IMR-90 (cell line): ENCODE measurements at regions not wholly inside any gene's neighbourhood (a gene's known extent, or its start where the extent isn't known, plus 50 kb on each side); places are given as distances from the start of the nearest gene placed in this dataset.

Experiments used
- ATAC-seq: fragments of 200-7000 bp; cut with Tn5 transposase; 2 replicates; pipeline ENCODE4 v1.9.1; 2020; ENCODE audit warnings: low read depth, mild to moderate bottlenecking, moderate library complexity
- BruUV-seq: library from RNA; stranded (reverse); fragments of 400-500 nt; replicated peaks from 2 replicates; lab custom pipeline; 2021; lab: Mats Ljungman, UMichigan
- CTCF ChIA-PET: fragments of 300-600 bp; formaldehyde crosslinking; extraction: SDS; loops from one replicate; lab custom pipeline; 2021; ENCODE audit warnings: antibody characterized with exemption; lab: Yijun Ruan, JAX
- POLR2A ChIA-PET: fragments of 300-600 bp; sonication (Branson Sonifier 250); formaldehyde crosslinking; loops from one replicate; lab custom pipeline; 2022; ENCODE audit warnings: antibody characterized with exemption; ENCODE audit not compliant: unreplicated experiment; lab: Charles Lee
- DNase-seq: peaks from one replicate; pipeline ENCODE4 v3.0.0; 2013
- H2AFZ ChIP-seq: replicated peaks from 2 replicates; pipeline ENCODE3; 2013; ENCODE audit warnings: low read length, mild to moderate bottlenecking; ENCODE audit not compliant: poor library complexity
- H2AK5ac ChIP-seq: 2 replicates; pipeline ENCODE4 v1.6.1; 2013; ENCODE audit warnings: low read depth, low read length, inconsistent platforms
- H2AK9ac ChIP-seq: replicated peaks from 2 replicates; pipeline ENCODE3; 2013; ENCODE audit warnings: mild to moderate bottlenecking, low read depth, low read length, moderate library complexity; ENCODE audit not compliant: poor library complexity
- H2BK120ac ChIP-seq: 2 replicates; pipeline ENCODE4 v1.6.1; 2013; ENCODE audit warnings: low read depth, low read length, inconsistent platforms
- H2BK15ac ChIP-seq: 3 replicates; pipeline ENCODE4 v1.6.1; 2013; ENCODE audit warnings: low read depth, low read length, inconsistent platforms
- H2BK20ac ChIP-seq: 2 replicates; pipeline ENCODE4 v1.6.1; 2013; ENCODE audit warnings: low read depth, mild to moderate bottlenecking, inconsistent platforms, low read length, moderate library complexity
- H2BK5ac ChIP-seq: 2 replicates; pipeline ENCODE4 v1.6.1; 2013; ENCODE audit warnings: mild to moderate bottlenecking, low read depth, low read length, inconsistent platforms; ENCODE audit not compliant: poor library complexity, severe bottlenecking
- H3K14ac ChIP-seq: replicated peaks from 2 replicates; pipeline ENCODE4 v1.6.1; 2013; ENCODE audit warnings: low read depth, low read length, inconsistent platforms
- H3K18ac ChIP-seq: 2 replicates; pipeline ENCODE4 v1.6.1; 2013; ENCODE audit warnings: low read depth, low read length, control low read depth
- H3K23ac ChIP-seq: 2 replicates; pipeline ENCODE4 v1.6.1; 2013; ENCODE audit warnings: low read depth, low read length, inconsistent platforms
- H3K27ac ChIP-seq: 2 replicates; pipeline ENCODE4 v1.5.1; 2013; ENCODE audit warnings: mild to moderate bottlenecking, control low read depth, low read length; ENCODE audit not compliant: insufficient read depth
- H3K27me3 ChIP-seq: 2 replicates; pipeline ENCODE4 v1.6.1; 2013; ENCODE audit warnings: low read length; ENCODE audit not compliant: control insufficient read depth, insufficient read depth
- H3K36me3 ChIP-seq: 2 replicates; pipeline ENCODE4 v1.6.1; 2013; ENCODE audit warnings: low read length, mixed read lengths; ENCODE audit not compliant: control insufficient read depth, insufficient read depth
- H3K4ac ChIP-seq: 2 replicates; pipeline ENCODE4 v1.6.1; 2013; ENCODE audit warnings: low read depth, low read length, inconsistent platforms
- H3K4me1 ChIP-seq: 2 replicates; pipeline ENCODE4 v1.6.1; 2013; ENCODE audit warnings: low read length, mixed read lengths; ENCODE audit not compliant: control insufficient read depth, insufficient read depth
- H3K4me2 ChIP-seq: 2 replicates; pipeline ENCODE4 v1.6.1; 2013; ENCODE audit warnings: low read depth, mild to moderate bottlenecking, control low read depth, low read length, moderate library complexity
- H3K4me3 ChIP-seq: 2 replicates; pipeline ENCODE4 v1.5.1; 2013; ENCODE audit warnings: low read depth, mild to moderate bottlenecking, control low read depth, low read length, moderate library complexity; ENCODE audit not compliant: insufficient read depth
- H3K56ac ChIP-seq: 2 replicates; pipeline ENCODE4 v1.6.1; 2013; ENCODE audit warnings: low read length, inconsistent platforms; ENCODE audit not compliant: insufficient read depth; ENCODE audit errors: extremely low read depth
- H3K79me1 ChIP-seq, 2 experiments: 2 replicates each; pipeline ENCODE4 v1.6.1; 2013; ENCODE audit warnings: low read length in 2 of 2, inconsistent platforms in 1 of 2, low read depth in 1 of 2
- H3K9ac ChIP-seq: 2 replicates; pipeline ENCODE4 v1.6.1; 2013; ENCODE audit warnings: low read depth, low read length, control low read depth
- H3K9me1 ChIP-seq: 2 replicates; pipeline ENCODE4 v1.6.1; 2013; ENCODE audit warnings: low read length, inconsistent platforms; ENCODE audit not compliant: insufficient read depth
- H3K9me3 ChIP-seq: 2 replicates; pipeline ENCODE4 v1.6.1; 2013; ENCODE audit warnings: low read length; ENCODE audit not compliant: control insufficient read depth, insufficient read depth
- H4K20me1 ChIP-seq: 2 replicates; pipeline ENCODE4 v1.6.1; 2013; ENCODE audit warnings: low read length, inconsistent platforms; ENCODE audit not compliant: insufficient read depth
- H4K5ac ChIP-seq: 2 replicates; pipeline ENCODE4 v1.6.1; 2013; ENCODE audit warnings: mild to moderate bottlenecking, low read depth, low read length, control low read depth
- H4K8ac ChIP-seq, 2 experiments: 2 replicates each; pipeline ENCODE4 v1.6.1; 2013; ENCODE audit warnings: low read depth in 2 of 2, low read length in 2 of 2, control low read depth in 1 of 2, inconsistent platforms in 1 of 2
- H4K91ac ChIP-seq: 2 replicates; pipeline ENCODE4 v1.6.1; 2013; ENCODE audit warnings: low read depth, low read length, inconsistent platforms; ENCODE audit not compliant: insufficient read depth
- CEBPB ChIP-seq: IDR thresholded peaks from 2 replicates; pipeline ENCODE4 v1.6.1; 2012; ENCODE audit warnings: low read depth, low read length, improper control_type of control experiment
- WGBS, 2 experiments: methylation state at CpG; one replicate each; pipeline versions ENCODE4 v1.1.5 to v1.1.7; 2013; ENCODE audit warnings: missing lambda C conversion rate in 2 of 2; ENCODE audit not compliant: insufficient read length in 1 of 2; ENCODE audit errors: extremely low coverage in 2 of 2; 5-methylcytosine and 5-hydroxymethylcytosine counted together
- dilution Hi-C: fragments of 300-500 bp; cut with HindIII; formaldehyde crosslinking; loops from one replicate; pipeline ENCODE4 v1.14.3; 2018; ENCODE audit warnings: low sequenced_read_pairs; ENCODE audit not compliant: unreplicated experiment
- in situ Hi-C: fragments of 300-500 bp; cut with MboI; formaldehyde crosslinking; loops from 3 replicates; pipeline ENCODE4 v1.14.3; 2019; ENCODE audit warnings: low sequenced_read_pairs, inconsistent platforms, mixed read lengths
- intact Hi-C: fragments of 100-400 bp; cut with micrococcal nuclease; formaldehyde crosslinking; loops from 2 replicates; pipeline ENCODE4 v1.10.0; 2022
- TF ChIP-seq, protein P1 (sequence below): fragments of 150-350 bp; IDR thresholded peaks from 2 replicates; pipeline ENCODE4 v1.6.1; 2016; ENCODE audit warnings: low read depth, mild to moderate bottlenecking, low read length, moderate library complexity, borderline replicate concordance
- TF ChIP-seq, protein P2 (sequence below): conservative IDR thresholded peaks from 2 replicates; pipeline ENCODE4 v1.5.1; 2012; ENCODE audit warnings: mild to moderate bottlenecking, low read depth, low read length, improper control_type of control experiment

- Histone ChIP-seq H3K9me3 (no peaks in the 10 kb centered on the region), H3K9ac (no peak overlapping the region), H4K91ac (no peak overlapping the region), H3K4me1 (no peaks in the 10 kb centered on the region), H3K27ac (no peak overlapping the region), H2BK15ac (no peak overlapping the region), H4K20me1 (0 out of 2 replicates have a peak, but pooled peaks cover 3% of the 10 kb centered on the region), H2AFZ (no peak overlapping the region), H3K14ac (no peak overlapping the region), H2AK9ac (no peak overlapping the region), H3K56ac (no peak overlapping the region), H2BK20ac (no peak overlapping the region), H3K9me1 (no peaks in the 10 kb centered on the region), H2BK5ac (no peak overlapping the region), H3K79me1 (no peaks in the 10 kb centered on the region), H3K4ac (no peak overlapping the region), H4K5ac (no peak overlapping the region), H3K4me2 (no peak overlapping the region), H3K36me3 (no peaks in the 10 kb centered on the region), H3K27me3 (peaks cover 25% of the 10 kb centered on the region), H3K4me3 (no peak overlapping the region), H3K23ac (no peak overlapping the region), H4K8ac (no peak overlapping the region), H2BK120ac (no peak overlapping the region), H2AK5ac (no peak overlapping the region), H3K18ac (no peak overlapping the region)
- TF ChIP-seq, protein P1, sequence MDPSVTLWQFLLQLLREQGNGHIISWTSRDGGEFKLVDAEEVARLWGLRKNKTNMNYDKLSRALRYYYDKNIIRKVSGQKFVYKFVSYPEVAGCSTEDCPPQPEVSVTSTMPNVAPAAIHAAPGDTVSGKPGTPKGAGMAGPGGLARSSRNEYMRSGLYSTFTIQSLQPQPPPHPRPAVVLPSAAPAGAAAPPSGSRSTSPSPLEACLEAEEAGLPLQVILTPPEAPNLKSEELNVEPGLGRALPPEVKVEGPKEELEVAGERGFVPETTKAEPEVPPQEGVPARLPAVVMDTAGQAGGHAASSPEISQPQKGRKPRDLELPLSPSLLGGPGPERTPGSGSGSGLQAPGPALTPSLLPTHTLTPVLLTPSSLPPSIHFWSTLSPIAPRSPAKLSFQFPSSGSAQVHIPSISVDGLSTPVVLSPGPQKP: no peak
- TF ChIP-seq, protein P2, sequence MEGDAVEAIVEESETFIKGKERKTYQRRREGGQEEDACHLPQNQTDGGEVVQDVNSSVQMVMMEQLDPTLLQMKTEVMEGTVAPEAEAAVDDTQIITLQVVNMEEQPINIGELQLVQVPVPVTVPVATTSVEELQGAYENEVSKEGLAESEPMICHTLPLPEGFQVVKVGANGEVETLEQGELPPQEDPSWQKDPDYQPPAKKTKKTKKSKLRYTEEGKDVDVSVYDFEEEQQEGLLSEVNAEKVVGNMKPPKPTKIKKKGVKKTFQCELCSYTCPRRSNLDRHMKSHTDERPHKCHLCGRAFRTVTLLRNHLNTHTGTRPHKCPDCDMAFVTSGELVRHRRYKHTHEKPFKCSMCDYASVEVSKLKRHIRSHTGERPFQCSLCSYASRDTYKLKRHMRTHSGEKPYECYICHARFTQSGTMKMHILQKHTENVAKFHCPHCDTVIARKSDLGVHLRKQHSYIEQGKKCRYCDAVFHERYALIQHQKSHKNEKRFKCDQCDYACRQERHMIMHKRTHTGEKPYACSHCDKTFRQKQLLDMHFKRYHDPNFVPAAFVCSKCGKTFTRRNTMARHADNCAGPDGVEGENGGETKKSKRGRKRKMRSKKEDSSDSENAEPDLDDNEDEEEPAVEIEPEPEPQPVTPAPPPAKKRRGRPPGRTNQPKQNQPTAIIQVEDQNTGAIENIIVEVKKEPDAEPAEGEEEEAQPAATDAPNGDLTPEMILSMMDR: no peak
- TF ChIP-seq CEBPB: no peak
- POLR2A ChIA-PET: no interaction called here
- dilution Hi-C loops: no loop called here
- no TSS peak for BruUV-seq
- CTCF ChIA-PET: no interaction called here
- in situ Hi-C loops: no loop called here
- ATAC-seq (no peak), DNase-seq (no peak)
- intact Hi-C loops: no loop called here
- 30% methylated on average over 3 of the region's 5 CpGs; no CpG with 5 or more reads in 1 of the 2 experiments for WGBS, 2 experiments
Observed at GRCh38 chr15:77706482-77707244, 74.0 kb upstream of the LINGO1 start.
